ENCODE measurements at regions not wholly inside any gene's neighbourhood (a gene's known extent, or its start where the extent isn't known, plus 50 kb on each side); places are given as distances from the start of the nearest gene placed in this dataset.

DNA sequence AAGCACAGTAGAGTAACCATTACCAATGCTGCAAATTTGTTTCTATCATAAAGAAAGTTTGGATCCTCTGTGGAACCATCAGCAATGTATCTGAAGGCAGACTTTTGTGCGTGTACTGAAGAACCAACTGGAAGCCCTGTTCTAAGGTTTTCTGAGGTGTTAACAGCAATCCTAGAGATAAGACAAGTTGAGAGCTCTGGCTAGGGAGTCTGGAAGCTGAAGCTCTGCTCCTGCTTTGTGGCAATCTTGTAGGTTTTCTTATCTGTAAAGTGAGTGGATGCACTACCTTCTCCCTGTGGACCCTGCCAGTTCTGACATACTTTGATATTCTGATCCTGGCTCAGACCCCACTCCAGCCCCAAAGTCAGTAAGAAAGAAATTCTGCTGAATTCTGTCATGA, 171.2 kb upstream of the SLC14A2 start:
- TF ChIP-seq POLR2AphosphoS5 (IDR thresholded peaks at IDR 0.05; ENCODE audit: low read depth, low read length), result no peak
- TF ChIP-seq POLR2A (IDR thresholded peaks at IDR 0.05; ENCODE audit: low read depth, low read length), result no peak
- TF ChIP-seq TAF1 (IDR thresholded peaks at IDR 0.05; ENCODE audit: low read depth, low read length), result no peak
- no peak for TF ChIP-seq POU2F2 (IDR thresholded peaks at IDR 0.05; ENCODE audit: low read depth, low read length)
- no peak for TF ChIP-seq SPI1 (IDR thresholded peaks at IDR 0.05; ENCODE audit: low read depth, low read length)
